Left ventricle myocardium inferior (tissue), 1 donor: ENCODE measurements at regions not wholly inside any gene's neighbourhood (a gene's known extent, or its start where the extent isn't known, plus 50 kb on each side); places are given as distances from the start of the nearest gene placed in this dataset.

ENCODE experiments used
- DNase-seq: peaks from one replicate; pipeline ENCODE4 v3.0.0-alpha.2; 2020
- H3K27ac ChIP-seq: fragments of 200-600 bp; replicated peaks from 2 replicates; pipeline ENCODE4 v1.8.0; 2021
- H3K27me3 ChIP-seq: fragments of 200-600 bp; 2 replicates; pipeline ENCODE4 v1.8.0; 2021; ENCODE audit warnings: low read depth
- H3K36me3 ChIP-seq: fragments of 200-600 bp; 2 replicates; pipeline ENCODE4 v1.8.0; 2021
- H3K4me1 ChIP-seq: fragments of 200-600 bp; 2 replicates; pipeline ENCODE4 v1.8.0; 2021
- H3K4me3 ChIP-seq: fragments of 200-600 bp; 2 replicates; pipeline ENCODE4 v1.8.0; 2021; ENCODE audit warnings: mild to moderate bottlenecking, moderate library complexity
- H3K9me3 ChIP-seq: fragments of 200-600 bp; replicated peaks from 2 replicates; pipeline ENCODE4 v1.8.0; 2021
- CTCF ChIP-seq: fragments of 200-600 bp; IDR thresholded peaks from 2 replicates; pipeline ENCODE4 v1.8.0; 2021; ENCODE audit warnings: antibody characterized with exemption, mild to moderate bottlenecking, borderline replicate concordance
- intact Hi-C: fragments of 100-400 bp; cut with micrococcal nuclease; formaldehyde crosslinking; loops from one replicate; pipeline ENCODE4 v1.11.0; 2022
- donor health status: DM: no; HTN: yes; CAD: no; lungs with severe emphysema.

- intact Hi-C loops, result no loop called here
- no peaks in the 10 kb centered on the region for H3K4me1 ChIP-seq
- H3K27me3 ChIP-seq, result no peaks in the 10 kb centered on the region
- H3K4me3 ChIP-seq, result no peak overlapping the region
- H3K9me3 ChIP-seq, result no peaks in the 10 kb centered on the region
- H3K36me3 ChIP-seq, result no peaks in the 10 kb centered on the region
- no peak for DNase-seq
- H3K27ac ChIP-seq, result no peak overlapping the region
- TF ChIP-seq CTCF, result no peak
Observed at GRCh38 chr7:84393786-84394185, 199.2 kb upstream of the SEMA3A start.

- DNase-seq, result no peak
- no peak for TF ChIP-seq CTCF
- intact Hi-C loops, result no loop called here
Observed at GRCh38 chr7:84390845-84391244, 196.3 kb upstream of the SEMA3A start.

GRCh38 chr7:84389242-84389641, 194.7 kb upstream of the SEMA3A start:
- H3K36me3 ChIP-seq, result no peaks in the 10 kb centered on the region
- no peak for TF ChIP-seq CTCF
- H3K27me3 ChIP-seq, result no peaks in the 10 kb centered on the region
- intact Hi-C loops, result no loop called here
- no peak overlapping the region for H3K27ac ChIP-seq
- no peaks in the 10 kb centered on the region for H3K9me3 ChIP-seq
- DNase-seq, result no peak
- H3K4me3 ChIP-seq, result no peak overlapping the region
- no peaks in the 10 kb centered on the region for H3K4me1 ChIP-seq

More at GRCh38 chr7:84390845-84391244, 196.3 kb upstream of the SEMA3A start:
- Histone ChIP-seq H3K36me3 (no peaks in the 10 kb centered on the region), H3K4me3 (no peak overlapping the region), H3K9me3 (no peaks in the 10 kb centered on the region), H3K4me1 (no peaks in the 10 kb centered on the region), H3K27me3 (no peaks in the 10 kb centered on the region), H3K27ac (no peak overlapping the region)

DNA sequence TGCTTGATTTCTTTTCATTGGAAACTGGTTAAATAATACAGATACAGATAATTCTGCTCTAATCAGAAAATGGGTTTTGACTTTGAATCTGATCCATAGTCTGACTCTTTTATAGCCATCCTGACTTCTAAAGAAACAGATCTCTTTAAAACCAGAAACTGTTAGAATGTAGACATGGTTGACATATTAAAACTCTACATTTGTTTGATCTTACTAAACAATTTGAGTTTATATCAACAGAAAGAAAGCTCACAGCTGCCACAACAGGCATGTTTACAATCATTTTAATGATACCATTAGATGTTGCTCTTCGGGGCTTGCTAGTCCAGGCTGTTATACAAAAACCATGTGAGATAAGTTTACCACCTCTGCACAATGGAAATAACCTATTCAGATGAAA, 193.0 kb upstream of the SEMA3A start:
- Histone ChIP-seq H3K4me3 (no peak overlapping the region), H3K4me1 (no peaks in the 10 kb centered on the region), H3K27ac (no peak overlapping the region), H3K9me3 (no peaks in the 10 kb centered on the region), H3K36me3 (no peaks in the 10 kb centered on the region), H3K27me3 (no peaks in the 10 kb centered on the region)
- TF ChIP-seq CTCF, result no peak
- intact Hi-C loops, result no loop called here
- no peak for DNase-seq

DNA sequence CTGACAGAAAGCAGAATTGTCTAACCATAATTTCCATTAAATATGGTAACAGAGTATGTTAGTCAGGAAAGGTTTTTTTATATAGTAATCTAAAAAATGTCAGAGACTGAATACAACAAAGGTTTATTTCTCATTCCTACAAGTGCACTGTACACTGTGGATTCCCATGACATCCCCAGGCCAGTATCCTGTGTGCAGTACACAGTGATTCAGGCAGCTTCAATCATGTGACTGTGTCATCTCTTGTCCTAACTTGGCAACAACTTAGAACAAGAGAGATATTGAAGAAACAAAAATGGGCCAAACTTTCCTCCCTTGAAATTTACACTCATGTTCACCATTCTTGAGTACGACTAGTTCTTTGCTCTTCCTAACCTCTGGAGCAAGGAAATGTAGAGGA, 189.8 kb upstream of the SEMA3A start:
- DNase-seq, result no peak
- H3K36me3 ChIP-seq, result no peaks in the 10 kb centered on the region
- no peaks in the 10 kb centered on the region for H3K9me3 ChIP-seq
- intact Hi-C loops, result no loop called here
- TF ChIP-seq CTCF, result no peak
- no peaks in the 10 kb centered on the region for H3K4me1 ChIP-seq
- H3K27ac ChIP-seq, result no peak overlapping the region
- H3K27me3 ChIP-seq, result no peaks in the 10 kb centered on the region
- no peak overlapping the region for H3K4me3 ChIP-seq

GRCh38 chr7:84379446-84379845, 184.9 kb upstream of the SEMA3A start:
- H3K27ac ChIP-seq, result no peak overlapping the region
- H3K27me3 ChIP-seq, result no peaks in the 10 kb centered on the region
- TF ChIP-seq CTCF, result no peak
- no peaks in the 10 kb centered on the region for H3K4me1 ChIP-seq
- H3K4me3 ChIP-seq, result no peak overlapping the region
- intact Hi-C loops, result no loop called here
- H3K36me3 ChIP-seq, result no peaks in the 10 kb centered on the region
- DNase-seq, result no peak
- peaks cover 5% of the 10 kb centered on the region for H3K9me3 ChIP-seq
